ENCODE measurements at regions not wholly inside any gene's neighbourhood (a gene's known extent, or its start where the extent isn't known, plus 50 kb on each side); places are given as distances from the start of the nearest gene placed in this dataset.

GRCh38 chr6:44537306-44538049, 150.0 kb downstream of the CDC5L start:
- no peak for DNase-seq (ENCODE audit: low read depth)
- TF ChIP-seq CTCF (IDR thresholded peaks at IDR 0.05; ENCODE audit: insufficient read depth, low read depth, low read length, missing control alignments) = no peak
- H3K4me3 ChIP-seq (ENCODE audit: low read length) = no peak overlapping the region

- H3K4me3 ChIP-seq (ENCODE audit: low read length) = no peak overlapping the region
- DNase-seq (ENCODE audit: low read depth) = no peak
- TF ChIP-seq CTCF (IDR thresholded peaks at IDR 0.05; ENCODE audit: insufficient read depth, low read depth, low read length, missing control alignments) = no peak
Observed at GRCh38 chr6:44538131-44538806, 150.8 kb downstream of the CDC5L start.

GRCh38 chr6:44538807-44539201, 151.3 kb downstream of the CDC5L start:
- H3K4me3 ChIP-seq (ENCODE audit: low read length) = no peak overlapping the region
- no peak for TF ChIP-seq CTCF (IDR thresholded peaks at IDR 0.05; ENCODE audit: insufficient read depth, low read depth, low read length, missing control alignments)
- no peak for DNase-seq (ENCODE audit: low read depth)

- H3K4me3 ChIP-seq (ENCODE audit: low read length) = no peak overlapping the region
- TF ChIP-seq CTCF (IDR thresholded peaks at IDR 0.05; ENCODE audit: insufficient read depth, low read depth, low read length, missing control alignments) = no peak
- peak; percentile 76 for DNase-seq (ENCODE audit: low read depth)
Observed at GRCh38 chr6:44539701-44540355, 152.3 kb downstream of the CDC5L start.

GRCh38 chr6:44540881-44541280, 153.4 kb downstream of the CDC5L start:
- no peak for DNase-seq (ENCODE audit: low read depth)
- no peak for TF ChIP-seq CTCF (IDR thresholded peaks at IDR 0.05; ENCODE audit: insufficient read depth, low read depth, low read length, missing control alignments)
- no peak overlapping the region for H3K4me3 ChIP-seq (ENCODE audit: low read length)

- TF ChIP-seq CTCF (IDR thresholded peaks at IDR 0.05; ENCODE audit: insufficient read depth, low read depth, low read length, missing control alignments) = no peak
- no peak overlapping the region for H3K4me3 ChIP-seq (ENCODE audit: low read length)
- DNase-seq (ENCODE audit: low read depth) = no peak
Observed at GRCh38 chr6:44542401-44543116, 155.1 kb downstream of the CDC5L start.

All from epithelial cell of esophagus (primary cell).